GM19395 (cell line): ENCODE measurements at regions not wholly inside any gene's neighbourhood (a gene's known extent, or its start where the extent isn't known, plus 50 kb on each side); places are given as distances from the start of the nearest gene placed in this dataset.

Source experiments
- ATAC-seq: cut with Tn5 transposase; IDR thresholded peaks from one replicate; pipeline ENCODE4 v1.9.1; 2021; ENCODE audit warnings: mild to moderate bottlenecking, moderate library complexity; ENCODE audit not compliant: unreplicated experiment

DNA sequence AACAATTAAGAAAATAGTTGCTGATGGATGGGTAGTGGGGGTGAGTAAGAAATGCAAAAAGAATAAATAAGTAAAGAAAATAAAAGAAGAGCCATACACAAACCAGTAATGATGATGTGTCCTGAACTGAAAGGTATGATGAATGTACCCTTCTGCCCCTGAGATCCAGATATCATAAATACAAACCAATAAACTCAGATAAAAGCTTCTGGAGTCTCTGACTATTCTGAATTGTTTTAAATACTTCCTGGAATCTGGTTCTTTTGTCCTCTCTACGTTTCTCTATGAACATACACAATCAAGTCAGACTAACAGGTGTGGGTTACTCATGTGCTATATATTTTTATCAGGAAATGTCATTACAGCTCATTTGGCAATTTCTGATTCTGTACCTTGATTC is 153.4 kb downstream of the PPP1R2C start:
- ATAC-seq, result no peak

DNA sequence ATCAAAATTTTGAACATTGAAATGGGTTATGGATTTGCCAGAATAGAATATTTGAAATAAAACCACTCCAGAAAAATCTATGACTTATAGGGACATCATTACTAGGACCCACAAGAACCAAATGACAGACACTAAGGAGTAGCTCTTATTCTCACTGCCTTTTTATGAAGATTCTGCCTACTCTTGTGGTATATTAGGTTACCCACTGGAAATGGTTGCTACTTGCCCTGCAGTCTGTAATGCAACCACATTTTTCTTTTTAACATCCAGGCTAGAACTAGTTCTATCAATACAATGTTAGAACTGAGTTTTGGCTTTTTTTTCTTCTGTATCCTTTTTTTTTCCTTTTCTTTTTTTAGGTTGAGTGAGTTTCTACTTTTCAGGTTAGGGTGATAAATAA is 158.9 kb downstream of the PPP1R2C start:
- no peak for ATAC-seq

GRCh38 chrX:42616981-42617380 is 161.0 kb downstream of the PPP1R2C start:
- peak; percentile 56 for ATAC-seq

DNA sequence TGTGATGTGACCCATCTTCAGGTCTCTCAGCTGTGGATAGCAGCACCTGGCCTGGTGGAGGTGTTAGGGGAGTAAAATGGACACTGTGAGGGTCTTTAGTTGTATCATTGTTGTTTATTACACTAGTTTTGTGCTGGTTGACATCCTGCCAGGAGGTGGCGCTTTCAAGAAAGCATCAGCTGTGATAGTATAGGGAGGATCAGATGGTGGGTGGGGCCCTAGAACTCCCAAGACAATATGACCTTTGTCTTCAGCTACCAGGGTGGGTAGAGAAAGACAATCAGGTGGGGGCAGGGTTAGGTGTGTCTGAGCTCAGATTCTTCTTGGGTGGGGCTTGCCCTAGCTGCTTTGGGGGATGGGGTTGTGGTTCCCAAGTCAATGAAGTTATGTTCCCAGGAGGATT is 162.8 kb downstream of the PPP1R2C start:
- no peak for ATAC-seq

- ATAC-seq, result no peak
These were observed 171.4 kb downstream of the PPP1R2C start for GRCh38 chrX:42606591-42606990.

- ATAC-seq, result no peak
These were observed 173.7 kb downstream of the PPP1R2C start for GRCh38 chrX:42604302-42604701.

DNA sequence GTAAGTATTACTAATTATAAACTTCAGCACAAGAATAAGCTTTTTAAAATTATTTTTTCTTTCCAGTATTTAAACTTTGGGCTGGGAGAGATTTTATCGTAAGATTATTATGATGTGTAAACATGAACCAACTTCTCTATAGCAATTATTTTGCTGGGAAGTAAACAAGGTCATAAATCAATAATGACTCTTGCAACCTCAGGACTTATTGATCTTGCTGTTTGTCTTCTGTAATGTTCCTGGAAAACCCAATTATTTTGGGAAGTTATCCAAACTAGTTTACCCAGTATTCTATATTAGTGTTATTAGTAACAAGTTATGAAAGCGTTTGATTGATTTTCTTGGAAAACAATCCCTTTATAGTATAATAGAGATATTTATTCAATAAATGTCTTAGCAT is 174.9 kb downstream of the PPP1R2C start:
- no peak for ATAC-seq

- no peak for ATAC-seq
These were observed 175.4 kb downstream of the PPP1R2C start for GRCh38 chrX:42602566-42602965.

DNA sequence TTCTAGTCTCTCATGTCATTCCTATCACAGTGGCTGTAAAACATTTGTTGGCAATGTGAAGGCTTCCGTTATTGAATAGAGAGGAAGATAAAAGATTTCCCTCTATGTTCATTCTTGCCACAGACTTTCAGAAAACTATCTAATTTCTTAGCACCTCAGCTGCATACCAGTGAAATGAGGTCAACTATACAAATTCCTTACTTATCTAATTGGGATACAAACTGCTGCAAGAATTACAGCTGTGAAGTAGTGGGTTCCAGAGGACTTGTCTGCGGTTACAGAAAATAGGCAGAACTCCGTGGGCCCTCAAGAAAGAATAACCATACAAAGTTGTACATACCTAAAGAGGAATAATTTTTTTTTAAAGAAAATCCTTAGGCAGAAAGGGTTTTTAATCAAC is 175.8 kb downstream of the PPP1R2C start:
- no peak for ATAC-seq

GRCh38 chrX:42597481-42597880 is 180.5 kb downstream of the PPP1R2C start:
- ATAC-seq, result no peak

DNA sequence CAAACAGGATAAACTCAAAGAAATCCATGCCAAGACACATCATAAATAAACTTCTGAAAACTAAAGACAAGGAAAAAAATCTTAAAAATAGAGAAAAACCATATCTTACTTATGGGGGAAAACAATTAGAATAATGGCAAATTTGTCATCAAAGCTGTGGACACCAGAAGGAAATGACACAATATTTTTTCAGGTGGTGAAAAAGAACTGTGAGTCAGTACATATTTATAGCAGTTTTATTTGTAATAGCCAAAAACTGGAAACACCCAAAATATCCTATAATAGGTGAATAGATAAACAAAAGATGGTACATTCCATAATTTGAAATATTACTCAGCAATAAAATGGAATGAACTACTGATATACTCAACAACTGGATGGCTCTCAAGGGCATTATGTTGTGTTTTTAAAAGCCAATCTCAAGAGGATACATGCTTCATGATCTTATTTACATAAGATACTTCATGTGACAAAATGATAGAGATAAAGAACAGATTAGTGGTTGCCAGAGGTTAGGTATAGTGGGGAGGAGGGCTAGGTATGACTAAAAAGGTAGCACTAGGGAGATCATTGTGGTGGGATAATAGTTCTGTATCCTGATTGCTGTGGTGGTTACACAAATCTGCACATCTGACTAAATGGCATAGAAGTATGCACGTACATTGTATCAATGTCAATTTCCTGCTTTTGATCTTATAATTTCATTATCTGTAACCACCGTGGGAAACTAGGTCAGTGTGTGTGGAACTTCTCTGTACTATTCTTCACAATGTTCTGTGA is 191.9 kb downstream of the PPP1R2C start:
- no peak for ATAC-seq

DNA sequence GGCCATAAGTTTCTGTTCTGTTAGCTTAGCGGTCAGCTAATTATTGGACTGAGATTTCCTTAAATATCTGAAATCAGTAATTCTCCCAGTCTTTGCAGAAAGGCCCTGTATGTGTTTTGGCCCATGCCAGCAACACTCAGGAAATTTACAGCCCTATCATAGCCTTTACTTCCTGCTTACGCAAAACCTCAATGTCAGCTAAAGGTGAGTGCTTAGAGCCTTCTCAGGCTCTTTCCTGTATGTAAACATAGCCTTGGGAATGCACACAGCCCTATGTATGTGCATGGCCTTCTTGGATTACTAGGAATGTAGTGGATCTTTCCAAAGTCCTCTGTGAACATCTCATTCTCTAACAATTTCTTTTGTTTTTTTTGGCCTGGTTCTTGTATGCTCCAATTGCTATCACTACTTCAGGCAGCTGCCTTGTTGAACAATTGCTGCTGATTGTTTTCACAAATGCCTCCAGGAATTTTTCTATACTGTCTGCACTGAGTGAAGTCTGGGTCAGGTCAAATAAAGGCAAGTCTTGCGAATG is 200.0 kb downstream of the PPP1R2C start:
- no peak for ATAC-seq

DNA sequence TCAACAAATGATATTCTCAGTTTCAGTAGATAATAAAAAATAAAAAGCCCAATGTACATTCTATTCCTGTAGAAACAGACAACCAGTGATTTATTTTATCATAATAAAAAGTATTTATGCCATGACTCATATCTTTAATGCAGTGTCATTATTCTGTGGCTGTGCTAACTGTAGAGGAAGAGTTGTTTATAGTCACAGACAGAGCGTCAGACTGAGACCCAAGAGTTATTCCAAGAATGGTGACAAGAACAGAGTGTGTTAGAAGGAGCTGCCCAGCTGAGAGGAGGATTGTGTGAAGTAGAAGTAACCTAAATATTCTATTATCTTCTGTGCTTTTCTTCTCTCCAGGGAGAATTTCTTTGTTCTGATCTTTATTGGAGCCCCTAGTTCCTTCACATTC is 210.7 kb downstream of the PPP1R2C start:
- no peak for ATAC-seq

- no peak for ATAC-seq
These were observed 212.2 kb downstream of the PPP1R2C start for GRCh38 chrX:42565739-42566138.

- ATAC-seq, result no peak
These were observed 231.2 kb downstream of the PPP1R2C start for GRCh38 chrX:42546800-42547199.

DNA sequence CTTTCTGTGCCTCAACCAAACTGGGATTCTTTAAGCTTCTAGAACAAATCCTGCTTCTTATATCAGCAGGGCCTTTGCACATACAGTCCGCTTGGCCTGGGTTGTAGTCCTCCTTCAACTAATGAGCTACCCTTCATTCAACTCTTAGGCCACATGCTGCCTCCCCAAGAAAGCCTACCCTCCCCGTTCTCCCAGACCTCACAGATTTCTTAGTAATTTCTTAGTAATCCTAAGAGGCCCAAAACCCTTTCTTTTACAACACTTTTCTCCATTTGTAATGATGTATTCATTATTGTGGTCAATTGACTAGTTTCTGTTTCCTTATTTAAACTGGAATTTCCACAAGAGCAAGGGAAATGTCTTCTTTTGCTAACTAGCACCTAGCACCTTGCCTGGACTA is 233.1 kb downstream of the PPP1R2C start:
- no peak for ATAC-seq

GRCh38 chrX:42541554-42541953 is 236.4 kb downstream of the PPP1R2C start:
- no peak for ATAC-seq

- ATAC-seq, result no peak
These were observed 237.8 kb downstream of the PPP1R2C start for GRCh38 chrX:42540146-42540545.

DNA sequence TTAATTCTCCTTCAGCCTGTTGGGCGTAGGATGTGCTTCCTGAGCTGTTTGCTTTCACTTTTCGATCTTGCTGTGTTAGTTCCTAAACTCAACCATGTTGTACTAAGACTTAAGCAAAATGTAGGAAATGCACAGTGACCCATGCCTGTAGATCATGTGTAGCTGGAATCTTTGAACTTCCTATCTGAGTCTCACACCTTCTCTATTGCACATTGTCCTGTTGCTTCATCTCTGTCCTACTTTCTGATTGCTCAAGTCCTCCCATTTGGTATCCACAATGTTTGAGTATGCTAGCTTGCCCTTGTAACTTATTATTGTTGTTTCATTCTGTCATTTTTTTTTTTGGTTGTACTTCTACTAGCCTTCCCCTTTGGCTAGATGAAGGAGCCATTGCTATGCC is 239.6 kb downstream of the PPP1R2C start:
- ATAC-seq, result no peak

DNA sequence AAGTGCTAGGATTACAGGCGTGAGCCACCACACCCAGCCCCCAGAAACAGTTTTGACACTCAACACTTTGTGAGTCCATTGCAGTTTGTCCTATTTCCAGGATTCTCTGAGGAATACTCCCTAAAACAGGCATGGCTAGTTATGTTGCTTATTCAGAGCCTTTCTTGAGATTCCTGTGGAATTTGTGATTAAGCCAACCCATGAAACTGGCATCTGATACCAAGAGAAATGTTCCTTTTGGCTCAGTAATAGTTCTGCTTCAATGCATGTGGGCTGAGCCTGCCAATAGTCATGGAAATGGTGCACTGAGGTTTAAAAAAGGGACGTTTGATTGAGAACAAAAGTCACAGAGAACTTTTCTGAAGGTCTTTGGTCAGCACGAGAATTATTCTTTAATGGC is 241.7 kb downstream of the PPP1R2C start:
- no peak for ATAC-seq

DNA sequence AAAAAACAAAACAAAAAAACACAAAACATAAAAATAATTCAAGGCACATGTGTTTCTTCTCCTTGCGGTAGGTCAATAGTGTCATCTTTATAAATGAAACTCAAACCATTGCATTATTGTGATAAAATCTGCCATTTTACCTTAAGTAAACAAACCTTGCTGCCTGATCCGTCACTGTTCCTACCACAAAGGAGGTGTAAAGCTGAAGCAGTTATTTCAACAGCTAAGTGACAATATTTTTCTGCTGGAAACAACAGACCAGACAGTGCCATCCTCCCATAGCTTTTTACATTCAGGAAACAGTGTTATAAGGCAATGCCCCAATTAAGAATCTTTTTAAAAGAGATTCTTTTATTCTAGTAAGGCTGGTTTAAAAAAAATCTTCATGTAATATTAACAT is 242.7 kb downstream of the PPP1R2C start:
- ATAC-seq, result no peak

- ATAC-seq, result no peak
These were observed 244.2 kb downstream of the PPP1R2C start for GRCh38 chrX:42533761-42534160.

- no peak for ATAC-seq
These were observed 246.5 kb downstream of the PPP1R2C start for GRCh38 chrX:42531441-42531840.
